GM12873 (cell line): ENCODE measurements at regions not wholly inside any gene's neighbourhood (a gene's known extent, or its start where the extent isn't known, plus 50 kb on each side); places are given as distances from the start of the nearest gene placed in this dataset.

Source experiments
- TF ChIP-seq, protein P1 (sequence below): IDR thresholded peaks from 2 replicates; pipeline ENCODE4 v1.5.1; 2012; ENCODE audit warnings: low read depth, mild to moderate bottlenecking, moderate library complexity, low read length, control low read depth; ENCODE audit not compliant: insufficient read depth; ENCODE audit errors: missing control alignments

DNA sequence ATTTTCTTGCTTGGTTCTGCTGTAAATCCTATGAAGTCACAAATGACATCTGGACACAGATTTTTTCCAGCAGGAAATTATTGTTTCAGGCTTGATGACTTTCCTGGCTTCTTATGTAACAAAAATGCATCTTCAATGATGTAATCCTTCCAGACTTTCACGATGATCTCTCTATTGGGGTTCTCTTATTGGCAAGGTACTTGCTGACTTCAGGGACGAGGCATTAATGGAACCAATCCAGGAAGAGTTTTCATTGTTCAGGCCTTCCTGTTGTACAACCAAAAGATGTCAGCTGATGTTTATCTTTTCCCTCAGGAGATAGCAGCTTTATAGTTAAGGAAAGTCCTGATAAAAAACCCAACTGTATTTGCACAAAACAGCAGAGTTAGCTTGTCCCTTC lies 118.5 kb upstream of the MMS22L start:
- TF ChIP-seq, protein P1, sequence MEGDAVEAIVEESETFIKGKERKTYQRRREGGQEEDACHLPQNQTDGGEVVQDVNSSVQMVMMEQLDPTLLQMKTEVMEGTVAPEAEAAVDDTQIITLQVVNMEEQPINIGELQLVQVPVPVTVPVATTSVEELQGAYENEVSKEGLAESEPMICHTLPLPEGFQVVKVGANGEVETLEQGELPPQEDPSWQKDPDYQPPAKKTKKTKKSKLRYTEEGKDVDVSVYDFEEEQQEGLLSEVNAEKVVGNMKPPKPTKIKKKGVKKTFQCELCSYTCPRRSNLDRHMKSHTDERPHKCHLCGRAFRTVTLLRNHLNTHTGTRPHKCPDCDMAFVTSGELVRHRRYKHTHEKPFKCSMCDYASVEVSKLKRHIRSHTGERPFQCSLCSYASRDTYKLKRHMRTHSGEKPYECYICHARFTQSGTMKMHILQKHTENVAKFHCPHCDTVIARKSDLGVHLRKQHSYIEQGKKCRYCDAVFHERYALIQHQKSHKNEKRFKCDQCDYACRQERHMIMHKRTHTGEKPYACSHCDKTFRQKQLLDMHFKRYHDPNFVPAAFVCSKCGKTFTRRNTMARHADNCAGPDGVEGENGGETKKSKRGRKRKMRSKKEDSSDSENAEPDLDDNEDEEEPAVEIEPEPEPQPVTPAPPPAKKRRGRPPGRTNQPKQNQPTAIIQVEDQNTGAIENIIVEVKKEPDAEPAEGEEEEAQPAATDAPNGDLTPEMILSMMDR: no peak

DNA sequence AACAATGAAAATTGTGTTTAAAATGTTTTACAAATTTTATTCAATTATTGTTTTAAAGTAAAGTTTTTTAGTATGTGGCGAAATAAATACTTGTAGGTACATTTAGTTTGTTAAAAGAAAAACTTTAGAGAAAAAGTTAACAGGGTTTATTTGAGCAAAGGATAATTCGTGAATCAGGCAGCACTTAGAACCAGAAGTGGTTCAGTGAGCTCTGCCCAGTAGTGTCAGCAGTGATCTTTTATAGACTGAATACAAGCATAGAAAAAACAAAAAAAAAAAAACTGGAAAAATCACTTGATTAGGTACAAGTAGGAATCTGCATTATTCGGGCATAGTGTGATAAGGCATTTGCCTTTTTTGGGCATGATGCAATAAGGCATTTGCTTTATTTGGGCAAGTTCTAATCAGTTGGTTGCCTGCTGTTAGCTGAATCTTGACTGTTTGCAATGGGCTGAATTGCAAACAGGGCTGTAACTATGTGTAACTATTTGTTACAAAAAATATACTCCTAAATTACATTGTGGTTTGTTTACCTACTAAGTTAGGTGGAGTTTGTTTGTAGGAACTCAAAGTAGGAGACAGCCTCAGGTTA lies 122.9 kb upstream of the MMS22L start:
- TF ChIP-seq, protein P1: no peak

DNA sequence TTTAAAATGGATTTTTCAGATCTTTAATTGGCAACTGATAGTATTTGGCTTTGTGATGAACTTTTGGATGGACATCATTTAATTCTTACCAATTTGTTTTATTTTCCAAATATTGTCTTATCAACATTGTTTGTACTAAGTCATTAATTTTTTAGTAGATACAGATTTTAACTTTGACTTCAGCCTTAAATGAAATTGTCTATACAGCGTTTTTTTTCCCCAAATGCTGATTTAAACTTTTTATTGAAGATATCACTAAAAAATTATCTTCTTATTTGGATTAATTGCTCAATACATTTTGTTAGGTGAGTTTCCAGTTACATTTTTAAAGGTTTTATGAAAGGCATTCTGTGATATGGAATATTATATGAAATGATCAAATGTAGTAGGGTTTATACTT lies 123.6 kb upstream of the MMS22L start:
- TF ChIP-seq, protein P1: no peak

DNA sequence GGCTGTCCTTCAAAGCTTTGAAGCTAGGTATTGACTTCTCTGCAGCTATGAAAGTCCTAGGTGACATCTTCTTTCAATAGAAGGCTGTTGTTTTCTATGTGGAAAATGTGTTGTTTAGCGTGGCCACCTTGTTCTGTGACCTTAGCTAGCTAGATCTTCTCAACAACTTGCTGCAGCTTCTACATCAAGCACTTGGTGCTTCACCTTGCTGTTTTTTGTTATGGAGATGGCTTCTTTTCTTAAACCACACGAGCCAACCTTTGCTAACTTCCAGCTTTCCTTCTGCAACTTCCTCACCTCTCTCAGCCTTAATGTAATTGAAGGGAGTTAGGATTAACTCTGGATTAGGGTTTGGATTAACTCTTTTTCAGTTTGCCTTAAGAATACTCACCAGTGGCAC lies 128.6 kb upstream of the MMS22L start:
- TF ChIP-seq, protein P1: no peak

DNA sequence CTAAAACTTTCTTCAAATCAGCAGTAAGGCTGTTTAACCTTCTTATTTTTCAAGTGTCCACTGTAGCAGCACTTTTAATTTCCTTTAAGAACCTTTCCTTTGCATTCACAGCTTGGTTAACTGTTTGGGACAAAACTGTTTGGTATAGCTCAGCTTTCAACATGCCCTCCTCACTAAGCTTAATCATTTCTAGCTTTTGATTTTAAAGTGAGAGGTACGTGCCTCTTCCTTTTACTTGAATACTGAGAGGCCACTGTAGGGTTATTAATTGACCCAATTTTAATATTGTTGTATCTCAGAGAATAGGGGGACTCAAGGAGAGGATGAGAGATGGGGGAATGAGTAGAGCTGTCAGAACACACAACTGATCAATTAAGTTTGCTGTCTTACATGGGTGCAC lies 129.5 kb upstream of the MMS22L start:
- TF ChIP-seq, protein P1: no peak

DNA sequence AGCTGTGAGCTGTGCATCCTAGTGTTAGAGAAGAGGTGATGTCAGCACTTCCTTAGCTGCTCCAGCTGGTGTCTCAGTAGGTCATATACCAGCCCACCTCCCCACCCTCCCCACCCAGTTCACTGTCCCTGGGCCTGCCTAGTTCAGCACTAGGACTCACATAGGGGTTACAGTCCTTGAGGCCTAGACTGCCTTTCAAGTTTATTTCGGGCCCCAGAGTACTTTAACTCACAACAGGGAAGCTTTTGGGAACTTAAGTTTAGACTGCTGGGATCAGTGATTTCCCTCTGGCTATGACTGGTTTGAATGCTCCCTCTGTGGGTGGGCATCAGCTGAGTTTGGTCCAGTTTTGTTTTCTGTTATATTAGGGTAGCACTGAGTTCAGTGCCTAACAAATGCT lies 139.2 kb upstream of the MMS22L start:
- TF ChIP-seq, protein P1: no peak

DNA sequence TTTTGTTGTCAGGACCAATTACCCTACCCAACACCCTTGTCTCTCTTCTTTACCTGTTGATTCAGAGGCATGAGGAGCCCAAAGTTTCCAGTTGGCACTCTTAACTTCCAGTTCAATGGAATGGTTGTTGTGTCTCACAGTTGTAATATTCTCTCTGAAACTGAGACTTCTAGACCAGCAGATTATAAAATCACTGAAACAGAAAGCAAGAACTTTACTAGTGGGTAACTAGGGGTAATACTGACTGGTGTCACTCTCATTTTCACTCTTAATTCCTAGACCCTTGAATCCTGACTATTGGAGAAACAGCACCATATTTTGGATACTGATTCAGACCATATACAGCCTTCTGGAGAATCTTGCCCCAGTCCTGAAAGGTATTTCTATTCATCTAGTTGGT lies 140.2 kb upstream of the MMS22L start:
- TF ChIP-seq, protein P1: no peak
